ENCODE measurements at regions not wholly inside any gene's neighbourhood (a gene's known extent, or its start where the extent isn't known, plus 50 kb on each side); places are given as distances from the start of the nearest gene placed in this dataset.

GRCh38 chr1:39147099-39148025, 57.1 kb upstream of the MACF1 start:
- Histone ChIP-seq H3K4me3 (no peak overlapping the region), H3K79me2 (ENCODE audit: control insufficient read depth, insufficient read depth, low read length) (peaks cover 2% of the 10 kb centered on the region; the same call in 1 of the 3 replicates), H2AFZ (ENCODE audit: low read depth, low read length) (no peak overlapping the region), H3K27me3 (ENCODE audit: control insufficient read depth in 2 of 2, insufficient read depth in 2 of 2, low read length in 2 of 2) (no peaks in the 10 kb centered on the region), H3K4me1 (replicated peaks in 1 of 2; ENCODE audit: control insufficient read depth in 2 of 2, insufficient read depth in 2 of 2, low read length in 2 of 2) (peaks cover 4 to 8% of the 10 kb centered on the region in 2 experiments; a peak in 4 of 5 replicates), H3K9me3 (replicated peaks; ENCODE audit: control insufficient read depth, insufficient read depth, low read depth, low read length) (no peaks in the 10 kb centered on the region), H3K9ac (ENCODE audit: insufficient read depth in 1 of 2, low read depth in 2 of 2, low read length in 2 of 2) (no peak overlapping the region), H4K20me1 (replicated peaks; ENCODE audit: control insufficient read depth, insufficient read depth, low read length) (0 out of 2 replicates have a peak, but pooled peaks cover 3% of the 10 kb centered on the region), H3K27ac (ENCODE audit: extremely low read depth, low read depth, low read length) (no peak overlapping the region), H3K4me2 (ENCODE audit: insufficient read depth, low read length) (no peak overlapping the region), H3K9me1 (ENCODE audit: control insufficient read depth, insufficient read depth, low read length) (no peaks in the 10 kb centered on the region), H3K36me3 (ENCODE audit: control insufficient read depth, insufficient read depth, low read length) (no peaks in the 10 kb centered on the region)
- in situ Hi-C loops (cut with MboI) (no loop called here), intact Hi-C loops (cut with micrococcal nuclease) (no loop called here)
- ChIA-PET POLR2A (interaction anchor here (0.6 to 1.0 kb wide), 2 partner anchors 10 to 1276 kb away, joined by 3 to 4 read pairs; no protein-coding TSS in a partner anchor), CTCF (ENCODE audit: low intra/inter-chr PET ratio) (interaction anchor here (0.6 kb wide), 1 partner anchor 73 kb away, joined by 4 read pairs; no protein-coding TSS in a partner anchor)
- BruUV-seq (replicated peaks): no TSS peak
- no peak for FAIRE-seq
- DNase-seq (ENCODE audit: extremely low read depth in 1 of 4, low spot score in 3 of 4): no peak
- ATAC-seq: no peak
- 59% methylated on average over 3 of the region's 3 CpGs for WGBS (ENCODE audit: insufficient coverage, low coverage, missing lambda C conversion rate)
- TF ChIP-seq SMARCA5 (IDR thresholded peaks at IDR 0.05): 0 out of 2 replicates have a peak, but pooled peaks have one; percentile 62
- TF ChIP-seq NFATC3 (IDR thresholded peaks at IDR 0.05): no peak
- peak; percentile 100 for TF ChIP-seq ZNF512 (tag; IDR thresholded peaks at IDR 0.05)
- peak; percentile 15 for TF ChIP-seq NCOA4 (IDR thresholded peaks at IDR 0.05; ENCODE audit: partially characterized antibody)
- no peak for TF ChIP-seq RNF219 (CRISPR knock-in tag; IDR thresholded peaks at IDR 0.05)
- peak; percentile 38; the same call in 1 of the 2 replicates for TF ChIP-seq ARID2 (IDR thresholded peaks at IDR 0.05)
- peak; percentile 48; the same call in 1 of the 2 replicates for TF ChIP-seq ZNF407 (IDR thresholded peaks at IDR 0.05; ENCODE audit: low read depth)
